ENCODE measurements at regions not wholly inside any gene's neighbourhood (a gene's known extent, or its start where the extent isn't known, plus 50 kb on each side); places are given as distances from the start of the nearest gene placed in this dataset.

- TF ChIP-seq MAX (IDR thresholded peaks at IDR 0.05) (no peak), GTF2F1 (IDR thresholded peaks at IDR 0.05; ENCODE audit: borderline replicate concordance, low read depth, low read length) (no peak), POLR2A (IDR thresholded peaks at IDR 0.05; ENCODE audit: control extremely low read depth in 1 of 2, low read depth in 2 of 2, low read length in 2 of 2) (no peak), NRF1 (IDR thresholded peaks at IDR 0.05; ENCODE audit: low read depth, low read length) (no peak), BACH1 (IDR thresholded peaks at IDR 0.05; ENCODE audit: low read length) (no peak), CHD1 (IDR thresholded peaks at IDR 0.05; ENCODE audit: low read depth, low read length) (no peak), CTCF (IDR thresholded peaks at IDR 0.05; ENCODE audit: control extremely low read depth in 1 of 3, insufficient read depth in 1 of 3, low read depth in 1 of 3, low read length in 3 of 3) (no peak), KDM4A (IDR thresholded peaks at IDR 0.05; ENCODE audit: low read depth, low read length, severe bottlenecking) (no peak), TBP (IDR thresholded peaks at IDR 0.05; ENCODE audit: low read depth, low read length) (no peak)
Measured at GRCh38 chr7:51446785-51447184, 130.2 kb upstream of the COBL start.

All from H1 (cell line).